ENCODE measurements at regions not wholly inside any gene's neighbourhood (a gene's known extent, or its start where the extent isn't known, plus 50 kb on each side); places are given as distances from the start of the nearest gene placed in this dataset.
A peak's percentile ranks its signal among the peaks of the same experiment; 100 is the strongest.

DNA sequence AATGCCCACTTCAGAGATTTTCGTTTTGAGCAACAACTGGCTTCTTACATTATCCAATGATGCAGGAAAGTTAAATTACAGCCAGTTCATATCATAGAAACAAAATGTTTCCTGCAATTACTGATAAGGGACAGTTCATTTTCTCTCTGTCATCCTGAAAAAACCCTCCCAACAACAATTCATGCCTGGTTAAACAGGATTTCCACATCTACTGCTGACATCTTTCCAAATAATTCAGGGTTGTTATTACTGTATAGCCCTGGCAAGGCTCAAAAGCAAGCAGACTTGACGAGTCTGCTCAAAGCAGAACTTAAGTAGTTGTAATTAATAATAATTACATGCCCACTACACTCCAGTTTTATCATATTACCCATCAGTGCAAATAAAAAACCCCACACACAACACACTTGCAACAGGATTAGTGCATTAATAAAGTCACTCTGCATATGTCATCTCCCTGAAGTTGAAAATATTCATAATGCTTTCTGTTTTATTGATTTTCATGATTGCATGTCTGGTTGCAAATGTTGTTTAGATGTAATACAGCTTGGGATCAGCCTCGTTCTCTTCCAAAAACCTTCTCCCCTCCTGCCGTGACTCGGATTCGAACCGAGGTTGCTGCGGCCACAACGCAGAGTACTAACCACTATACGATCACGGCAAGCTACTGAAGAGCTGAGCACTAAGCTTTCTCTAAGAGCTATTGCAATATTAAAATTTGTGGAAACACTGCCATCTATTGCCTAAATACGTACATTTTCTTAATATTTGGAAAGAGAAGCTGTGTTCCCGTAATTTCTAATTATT is 119.6 kb upstream of the NFIB start:
- no peaks in the 10 kb centered on the region for H3K36me3 ChIP-seq
- H3K9me3 ChIP-seq (ENCODE audit: severe bottlenecking) = no peaks in the 10 kb centered on the region
- TF ChIP-seq, protein P1, sequence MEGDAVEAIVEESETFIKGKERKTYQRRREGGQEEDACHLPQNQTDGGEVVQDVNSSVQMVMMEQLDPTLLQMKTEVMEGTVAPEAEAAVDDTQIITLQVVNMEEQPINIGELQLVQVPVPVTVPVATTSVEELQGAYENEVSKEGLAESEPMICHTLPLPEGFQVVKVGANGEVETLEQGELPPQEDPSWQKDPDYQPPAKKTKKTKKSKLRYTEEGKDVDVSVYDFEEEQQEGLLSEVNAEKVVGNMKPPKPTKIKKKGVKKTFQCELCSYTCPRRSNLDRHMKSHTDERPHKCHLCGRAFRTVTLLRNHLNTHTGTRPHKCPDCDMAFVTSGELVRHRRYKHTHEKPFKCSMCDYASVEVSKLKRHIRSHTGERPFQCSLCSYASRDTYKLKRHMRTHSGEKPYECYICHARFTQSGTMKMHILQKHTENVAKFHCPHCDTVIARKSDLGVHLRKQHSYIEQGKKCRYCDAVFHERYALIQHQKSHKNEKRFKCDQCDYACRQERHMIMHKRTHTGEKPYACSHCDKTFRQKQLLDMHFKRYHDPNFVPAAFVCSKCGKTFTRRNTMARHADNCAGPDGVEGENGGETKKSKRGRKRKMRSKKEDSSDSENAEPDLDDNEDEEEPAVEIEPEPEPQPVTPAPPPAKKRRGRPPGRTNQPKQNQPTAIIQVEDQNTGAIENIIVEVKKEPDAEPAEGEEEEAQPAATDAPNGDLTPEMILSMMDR (IDR thresholded peaks at IDR 0.05; ENCODE audit: low read depth, low read length) = no peak
- H3K4me3 ChIP-seq (ENCODE audit: low read depth, low read length) = no peak overlapping the region
- H3K27ac ChIP-seq = no peak overlapping the region
- no peaks in the 10 kb centered on the region for H3K27me3 ChIP-seq (ENCODE audit: insufficient read depth, low read depth, severe bottlenecking)
- DNase-seq = no peak

GRCh38 chr9:14432666-14433350 is 118.9 kb upstream of the NFIB start:
- Histone ChIP-seq H3K9me3 (ENCODE audit: severe bottlenecking) (no peaks in the 10 kb centered on the region), H3K27me3 (ENCODE audit: insufficient read depth, low read depth, severe bottlenecking) (no peaks in the 10 kb centered on the region), H3K36me3 (no peaks in the 10 kb centered on the region)

GRCh38 chr9:14428781-14429230 is 114.9 kb upstream of the NFIB start:
- H3K4me3 ChIP-seq (ENCODE audit: low read depth, low read length) = no peak overlapping the region
- peak; percentile 81 for DNase-seq
- no peaks in the 10 kb centered on the region for H3K36me3 ChIP-seq
- H3K27ac ChIP-seq = no peak overlapping the region
- TF ChIP-seq, protein P1 (IDR thresholded peaks at IDR 0.05; ENCODE audit: low read depth, low read length) = peak; percentile 74
- no peaks in the 10 kb centered on the region for H3K9me3 ChIP-seq (ENCODE audit: severe bottlenecking)
- H3K27me3 ChIP-seq (ENCODE audit: insufficient read depth, low read depth, severe bottlenecking) = no peaks in the 10 kb centered on the region

More at GRCh38 chr9:14432666-14433350, 118.9 kb upstream of the NFIB start:
- DNase-seq = no peak
- Histone ChIP-seq H3K27ac (no peak overlapping the region), H3K4me3 (ENCODE audit: low read depth, low read length) (no peak overlapping the region)
- TF ChIP-seq, protein P1 (IDR thresholded peaks at IDR 0.05; ENCODE audit: low read depth, low read length) = no peak

- Histone ChIP-seq H3K27ac (no peak overlapping the region), H3K9me3 (ENCODE audit: severe bottlenecking) (no peaks in the 10 kb centered on the region), H3K4me3 (ENCODE audit: low read depth, low read length) (no peak overlapping the region), H3K27me3 (ENCODE audit: insufficient read depth, low read depth, severe bottlenecking) (no peaks in the 10 kb centered on the region), H3K36me3 (no peaks in the 10 kb centered on the region)
- TF ChIP-seq, protein P1 (IDR thresholded peaks at IDR 0.05; ENCODE audit: low read depth, low read length) = no peak
- DNase-seq = no peak
Measured at GRCh38 chr9:14427419-14427818, 113.5 kb upstream of the NFIB start.

DNA sequence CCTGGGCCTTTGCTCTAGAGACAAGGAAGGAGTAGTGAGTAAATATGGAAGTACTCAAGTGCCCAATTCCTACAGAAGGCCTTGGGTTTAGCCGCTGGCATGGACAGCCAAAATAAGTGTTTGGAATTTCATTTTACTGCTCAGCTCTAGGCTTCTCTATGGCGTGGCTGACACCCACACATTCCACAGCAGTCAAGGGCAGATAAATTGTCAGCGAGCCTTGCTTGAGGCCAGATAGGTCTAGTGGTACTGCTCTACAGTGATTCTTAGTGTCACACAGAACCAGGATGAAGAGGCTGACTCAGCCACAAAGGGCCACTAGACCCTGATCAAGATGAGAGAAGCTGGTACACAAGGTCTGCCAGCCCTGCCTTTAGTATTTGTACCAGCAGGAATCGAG is 111.0 kb upstream of the NFIB start:
- no peaks in the 10 kb centered on the region for H3K36me3 ChIP-seq
- H3K27me3 ChIP-seq (ENCODE audit: insufficient read depth, low read depth, severe bottlenecking) = no peaks in the 10 kb centered on the region
- H3K9me3 ChIP-seq (ENCODE audit: severe bottlenecking) = no peaks in the 10 kb centered on the region
- DNase-seq = no peak
- TF ChIP-seq, protein P1 (IDR thresholded peaks at IDR 0.05; ENCODE audit: low read depth, low read length) = no peak
- no peak overlapping the region for H3K4me3 ChIP-seq (ENCODE audit: low read depth, low read length)
- H3K27ac ChIP-seq = no peak overlapping the region
